Fibroblast of peridontal ligament (primary cell): ENCODE measurements at regions not wholly inside any gene's neighbourhood (a gene's known extent, or its start where the extent isn't known, plus 50 kb on each side); places are given as distances from the start of the nearest gene placed in this dataset.
A peak's percentile ranks its signal among the peaks of the same experiment; 100 is the strongest.

Experiments
- DNase-seq: peaks from one replicate; pipeline ENCODE4 v3.0.0-alpha.2; 2010; ENCODE audit errors: extremely low read depth

DNA sequence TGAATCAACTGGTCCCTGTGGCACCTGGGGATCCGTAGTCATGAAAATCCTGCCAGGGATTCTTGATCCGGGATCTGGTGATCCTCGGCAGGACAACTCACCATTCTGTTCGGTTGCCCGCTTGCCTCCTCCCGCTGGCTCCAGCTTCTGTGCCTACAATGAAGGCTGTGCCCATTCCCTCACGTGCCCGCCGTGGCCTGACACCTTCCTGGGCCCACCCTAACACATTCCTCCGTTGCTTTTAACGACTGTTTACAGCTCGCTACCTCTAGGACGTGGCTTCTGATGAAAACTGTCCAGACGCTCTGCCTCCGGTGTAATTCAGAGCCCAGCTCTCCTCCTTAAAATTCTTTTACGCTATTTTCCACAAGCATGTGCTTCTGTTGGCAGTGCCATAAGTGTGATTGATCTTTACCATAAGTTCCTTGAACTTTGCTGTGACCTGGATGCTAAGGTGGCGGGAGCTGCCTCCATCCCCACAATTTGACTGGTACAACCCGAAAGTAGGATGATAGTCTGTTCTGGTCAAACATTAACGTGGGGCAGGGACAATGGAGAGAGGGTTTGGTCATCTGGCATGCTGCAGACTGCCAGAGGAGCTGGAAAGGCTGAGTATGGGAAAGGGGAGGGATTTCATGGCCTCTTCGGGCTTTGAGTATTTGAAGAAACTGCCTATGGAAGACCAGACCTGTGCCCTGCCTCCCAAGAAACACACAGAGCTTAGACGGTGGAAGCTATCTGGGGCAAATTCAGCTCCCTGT, 206.8 kb upstream of the TNP1 start:
- DNase-seq, result no peak

DNA sequence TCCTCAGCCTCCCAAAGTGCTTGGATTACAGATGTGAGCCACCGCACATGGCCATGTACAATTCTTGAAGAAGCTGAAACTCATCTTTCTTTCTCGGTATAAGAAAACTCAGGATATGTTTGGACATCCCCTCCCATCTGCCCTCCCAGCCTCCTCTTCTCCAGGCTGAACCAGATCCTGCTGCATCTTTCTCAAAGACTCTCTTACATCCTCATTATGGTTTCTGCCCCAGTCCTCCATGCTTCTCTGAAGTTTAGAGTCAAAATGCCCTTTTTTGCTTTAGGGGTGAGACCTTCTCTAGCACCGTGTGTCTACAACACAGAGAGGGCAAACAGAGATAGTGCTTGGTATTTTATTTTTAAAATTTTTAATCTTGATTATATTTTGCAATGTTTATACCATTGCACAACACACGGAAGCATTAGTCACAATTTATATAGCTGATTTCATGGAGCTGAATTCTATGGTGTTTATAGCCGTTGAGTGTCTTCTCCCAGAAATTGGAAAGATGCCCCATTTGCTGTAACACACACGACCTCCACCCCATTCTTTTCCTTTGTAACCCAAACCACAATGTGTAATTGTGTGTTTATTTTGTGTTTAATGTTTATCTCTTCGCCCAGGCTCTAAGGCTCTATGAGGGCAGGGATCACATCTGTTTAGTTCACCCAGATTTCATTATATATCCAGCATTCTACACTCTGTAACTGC, 206.0 kb upstream of the TNP1 start:
- peak; percentile 98 for DNase-seq

DNA sequence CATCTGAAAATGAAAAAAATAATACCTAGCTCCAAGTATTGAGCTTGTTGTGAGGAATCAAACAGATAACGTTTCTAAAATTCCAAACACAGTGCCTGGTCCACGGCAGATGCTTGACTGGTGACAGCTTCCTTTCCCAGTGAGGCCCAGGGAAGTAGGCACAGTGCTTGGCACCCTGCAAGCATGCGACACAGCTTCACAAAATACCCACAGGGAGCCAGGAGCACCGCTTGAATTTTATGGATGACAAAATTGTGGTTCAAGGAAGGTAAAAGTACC, 205.1 kb upstream of the TNP1 start:
- DNase-seq, result no peak

DNA sequence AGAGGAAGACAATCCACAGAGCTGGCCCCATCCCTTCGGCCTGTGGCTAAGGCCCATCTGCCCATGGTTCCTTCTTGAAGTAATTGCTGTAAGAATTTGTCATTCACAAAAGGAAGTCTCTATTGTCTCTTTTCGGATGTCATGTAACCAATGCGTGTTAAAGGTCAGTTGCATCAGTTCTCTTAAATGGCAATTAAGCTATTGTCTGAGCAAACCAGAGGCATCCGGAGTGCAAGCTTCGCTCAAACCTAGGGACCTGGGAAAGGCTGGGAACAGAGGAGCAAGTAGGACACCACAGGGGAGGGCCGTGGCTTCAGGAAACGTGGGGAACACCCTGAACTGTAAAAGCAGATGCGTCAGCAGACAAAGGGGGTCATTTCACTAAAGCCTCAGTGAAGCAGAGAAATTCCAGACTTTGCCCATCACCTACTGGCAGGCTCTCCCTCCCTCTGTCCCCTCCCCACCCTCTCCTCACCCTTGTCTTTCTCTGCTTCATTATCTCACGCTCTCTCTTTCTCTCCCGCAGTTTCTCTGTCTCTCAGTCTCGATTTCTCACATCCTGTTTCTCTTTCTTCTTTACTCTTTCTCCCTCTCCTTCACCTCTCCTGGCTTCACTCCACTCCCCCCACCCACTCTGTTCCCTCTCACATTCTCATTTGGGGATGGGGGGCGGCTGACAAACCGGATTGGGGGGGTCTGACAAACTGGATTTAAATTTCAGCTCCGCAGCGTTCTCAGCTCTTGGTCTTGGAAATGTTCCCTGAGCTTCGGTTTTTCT, 204.6 kb upstream of the TNP1 start:
- DNase-seq, result peak; percentile 45

GRCh38 chr2:217063238-217063755, 203.4 kb upstream of the TNP1 start:
- DNase-seq, result no peak

GRCh38 chr2:217062768-217063167, 202.9 kb upstream of the TNP1 start:
- no peak for DNase-seq

DNA sequence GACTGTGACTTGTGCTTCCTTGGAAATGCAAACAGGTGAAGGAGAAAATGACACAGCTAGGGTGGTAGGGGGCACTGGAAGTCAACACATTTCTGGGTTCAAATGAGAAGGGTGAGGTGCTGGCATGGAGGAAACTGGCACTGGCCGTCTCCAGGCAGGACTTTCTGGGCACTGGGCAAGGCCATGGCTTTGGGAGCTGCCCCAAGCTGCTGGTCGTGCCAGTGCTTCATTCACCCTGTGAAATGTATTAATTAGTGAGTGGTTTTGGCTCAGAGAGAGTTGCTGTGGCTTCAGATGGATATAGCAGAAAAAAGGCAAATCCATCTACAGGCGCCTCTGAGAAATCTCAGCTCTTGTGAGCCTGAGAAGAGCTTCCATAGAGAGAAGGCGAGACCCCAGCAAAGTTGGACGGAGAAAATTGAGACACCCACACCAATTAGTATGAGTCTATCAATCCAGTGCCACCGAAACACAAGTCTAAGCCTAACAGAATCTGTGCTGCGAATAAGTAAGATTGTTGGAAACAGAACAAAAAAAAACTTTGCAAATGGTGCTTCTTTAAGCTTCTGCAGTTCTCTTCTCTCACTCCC, 202.1 kb upstream of the TNP1 start:
- no peak for DNase-seq

- no peak for DNase-seq
Measured at GRCh38 chr2:217060951-217061547, 201.2 kb upstream of the TNP1 start.

DNA sequence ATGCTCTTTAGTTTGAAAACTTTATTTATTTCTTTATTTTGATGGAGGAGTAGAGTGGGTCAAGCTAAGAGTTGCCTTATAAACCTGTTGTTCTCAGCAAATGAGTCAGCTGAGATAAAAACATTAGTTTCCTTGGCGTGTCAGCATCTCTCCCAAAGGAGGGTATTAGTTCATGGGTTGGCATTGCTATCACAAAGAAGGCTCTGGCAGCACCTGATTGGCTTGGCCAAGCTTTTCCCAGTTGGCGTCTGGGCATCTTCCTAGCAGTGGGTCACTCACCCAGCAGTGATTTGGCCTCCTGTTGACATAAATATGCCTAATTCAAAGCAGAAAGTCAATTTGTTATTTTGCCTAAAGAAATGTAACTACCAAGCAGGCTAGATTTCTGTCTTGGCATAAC, 200.7 kb upstream of the TNP1 start:
- DNase-seq, result no peak

GRCh38 chr2:217058791-217059755, 199.2 kb upstream of the TNP1 start:
- DNase-seq, result no peak

DNA sequence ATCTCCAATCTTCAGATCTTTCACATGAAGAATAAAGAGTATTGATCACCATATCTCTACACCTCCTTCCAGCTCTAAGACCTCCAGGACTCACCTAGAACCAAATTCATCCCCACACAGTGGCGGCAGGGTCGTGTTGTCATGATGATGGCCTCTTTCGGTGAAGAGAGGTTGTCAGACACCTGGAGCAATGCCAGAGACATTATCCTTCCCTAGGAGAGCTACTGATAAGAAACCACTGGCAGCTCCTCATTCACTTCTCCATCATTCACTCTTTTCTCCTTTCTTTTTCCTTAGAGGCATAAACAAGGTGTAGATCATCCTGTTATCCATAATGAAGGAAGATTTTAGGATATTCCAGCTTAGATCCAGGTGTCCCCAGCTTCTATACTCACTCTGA, 197.9 kb upstream of the TNP1 start:
- DNase-seq, result no peak

GRCh38 chr2:217055624-217056023, 195.8 kb upstream of the TNP1 start:
- no peak for DNase-seq

DNA sequence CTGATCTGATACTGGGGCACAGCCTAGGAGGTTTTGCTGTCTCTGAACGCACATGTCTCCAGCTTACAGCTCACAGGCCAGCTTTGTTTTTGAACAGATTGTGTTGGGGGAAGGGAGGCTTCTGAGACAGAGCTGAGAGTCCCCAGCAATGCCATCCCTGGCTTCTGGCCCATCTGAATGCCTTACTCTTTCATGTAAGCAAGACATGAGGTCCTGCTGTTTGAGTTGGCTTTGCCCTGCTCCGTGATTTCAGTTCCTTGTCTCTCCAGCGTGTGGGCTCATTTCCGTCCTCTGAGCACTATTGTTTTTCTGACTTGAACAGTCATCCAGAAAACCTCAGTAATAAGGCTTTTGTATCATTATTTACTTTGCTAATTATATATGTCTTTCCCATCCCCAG, 194.9 kb upstream of the TNP1 start:
- DNase-seq, result peak; percentile 59

DNA sequence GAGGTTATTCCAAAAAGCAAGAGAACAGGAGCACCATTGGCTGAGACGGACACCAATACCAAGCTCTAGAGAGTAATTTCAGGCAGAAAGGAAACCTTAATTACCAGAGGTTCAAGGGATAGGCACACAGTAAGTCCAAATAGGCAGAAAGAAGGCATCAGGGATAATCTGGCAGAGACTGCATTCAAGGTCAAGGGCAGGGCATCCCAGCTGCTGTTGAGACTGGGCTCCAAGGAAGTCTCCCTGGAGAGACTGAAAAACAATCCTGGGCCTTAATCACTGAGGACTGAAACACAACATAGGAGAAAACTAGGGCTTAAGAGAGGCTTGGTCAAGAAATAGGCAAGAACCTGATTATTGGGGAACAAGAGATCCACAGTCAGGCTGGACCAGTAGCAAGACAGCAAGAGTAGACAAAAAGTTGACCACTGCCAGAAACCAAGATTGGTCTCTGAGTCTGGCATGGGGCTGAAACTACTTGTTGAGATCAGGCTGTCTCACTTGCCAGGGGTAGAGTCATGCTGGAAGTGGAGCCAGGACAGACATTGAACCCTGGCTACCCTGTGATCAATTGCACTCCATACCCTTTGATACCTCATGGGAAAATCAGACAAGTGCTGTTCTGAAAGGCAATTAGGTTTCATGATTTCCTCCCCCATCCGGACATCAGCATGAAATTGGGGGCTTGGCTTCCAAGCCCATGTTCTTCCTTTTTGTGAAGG, 193.2 kb upstream of the TNP1 start:
- DNase-seq, result no peak

DNA sequence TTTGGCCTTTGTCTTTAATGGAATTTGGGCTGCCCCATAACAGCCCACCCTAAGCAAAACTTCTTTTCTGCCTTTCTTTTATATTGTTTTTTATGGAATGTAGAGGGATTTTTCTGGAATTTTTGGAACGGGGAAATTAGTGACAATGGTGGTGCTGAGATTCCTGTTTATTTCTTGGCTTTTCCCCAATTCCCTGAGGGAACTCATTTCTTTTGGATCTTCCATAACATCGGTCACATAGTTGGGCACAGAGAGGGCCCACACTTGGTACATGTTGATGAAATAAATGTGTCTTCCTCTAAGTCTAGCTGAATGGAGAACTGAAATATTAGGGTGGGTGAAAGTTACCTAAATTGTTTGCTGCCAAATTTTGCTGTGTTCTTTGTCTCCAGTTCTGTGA, 191.6 kb upstream of the TNP1 start:
- no peak for DNase-seq

DNA sequence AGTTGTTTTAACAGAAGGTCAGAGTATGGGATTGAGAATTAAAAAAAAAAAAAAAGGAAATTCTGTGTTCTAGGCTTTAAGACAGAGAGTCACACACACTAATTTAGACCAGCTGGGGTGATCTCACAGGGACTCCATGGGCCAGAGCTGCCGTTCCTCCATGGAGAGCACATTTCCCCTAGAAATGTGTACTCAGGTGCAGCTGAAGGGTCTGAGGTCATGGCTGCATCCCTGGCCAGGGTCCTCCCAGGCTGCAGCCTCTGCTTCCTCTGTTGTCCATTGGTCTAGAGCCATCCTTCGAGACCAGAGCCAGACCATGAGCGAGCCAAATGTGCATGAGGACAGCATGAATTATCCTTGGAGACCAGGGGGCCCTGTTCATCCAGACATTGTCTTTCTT, 190.1 kb upstream of the TNP1 start:
- DNase-seq, result peak; percentile 64

GRCh38 chr2:217049422-217049821, 189.6 kb upstream of the TNP1 start:
- no peak for DNase-seq

DNA sequence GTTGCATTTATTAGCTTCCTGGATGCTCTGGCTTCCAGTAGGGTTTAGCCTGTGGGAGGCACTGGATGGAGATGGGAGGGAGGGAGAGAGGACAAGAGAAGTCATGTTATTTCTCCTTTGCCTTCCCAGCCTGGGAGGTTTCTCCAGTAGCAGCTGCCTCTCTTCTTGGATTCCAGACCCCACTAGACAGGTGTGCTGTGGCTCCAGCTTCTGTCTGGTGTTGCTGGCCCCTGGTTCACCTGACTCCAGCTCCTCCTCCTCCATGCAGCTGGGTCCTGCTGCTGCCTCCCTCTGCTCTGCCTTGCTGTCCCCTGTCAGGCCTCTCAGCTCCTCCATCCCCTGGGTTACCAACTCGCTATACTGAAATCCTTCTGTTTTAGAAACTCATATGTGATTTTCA, 188.9 kb upstream of the TNP1 start:
- no peak for DNase-seq

DNA sequence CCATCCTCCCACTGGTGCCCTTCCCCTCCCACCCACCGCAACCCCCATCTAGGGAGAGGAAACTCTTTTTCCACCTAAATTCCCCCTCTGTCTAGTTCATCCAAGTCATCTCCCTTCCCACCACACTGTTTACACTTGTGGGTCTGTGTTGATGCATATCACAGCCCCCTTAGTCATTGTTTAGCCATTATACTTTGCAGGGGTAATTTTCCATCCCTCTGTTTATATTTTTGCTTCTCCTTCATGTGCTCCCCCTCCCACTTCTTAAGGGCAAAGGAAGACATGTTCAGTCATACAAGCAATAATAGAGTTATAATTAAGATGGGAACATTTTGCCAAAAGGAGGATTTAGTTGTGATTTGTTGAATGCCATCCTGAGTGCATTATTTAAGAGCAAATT, 187.8 kb upstream of the TNP1 start:
- peak; percentile 66 for DNase-seq

GRCh38 chr2:217047209-217047608, 187.3 kb upstream of the TNP1 start:
- no peak for DNase-seq
